Trophoblast cell (in vitro differentiated cells and primary cell): ENCODE measurements at regions not wholly inside any gene's neighbourhood (a gene's known extent, or its start where the extent isn't known, plus 50 kb on each side); places are given as distances from the start of the nearest gene placed in this dataset.

Experiments
- DNase-seq, 2 donors: peaks; one replicate each; pipeline ENCODE4 v3.0.0-alpha.2; 2016
- H2AFZ ChIP-seq: 2 replicates; pipeline ENCODE4 v1.6.1; 2013; ENCODE audit warnings: low read length, moderate library complexity, mild to moderate bottlenecking; ENCODE audit not compliant: insufficient read depth, poor library complexity
- H2AK5ac ChIP-seq: 2 replicates; pipeline ENCODE4 v1.6.1; 2013; ENCODE audit warnings: mild to moderate bottlenecking, low read length
- H2BK120ac ChIP-seq: 2 replicates; pipeline ENCODE4 v1.6.1; 2013; ENCODE audit warnings: low read length, mild to moderate bottlenecking, moderate library complexity; ENCODE audit not compliant: insufficient read depth, poor library complexity
- H2BK12ac ChIP-seq: 2 replicates; pipeline ENCODE4 v1.6.1; 2013; ENCODE audit warnings: mild to moderate bottlenecking, low read length, moderate library complexity
- H2BK5ac ChIP-seq: 2 replicates; pipeline ENCODE4 v1.6.1; 2013; ENCODE audit warnings: low read length, low read depth, moderate library complexity, mild to moderate bottlenecking; ENCODE audit not compliant: poor library complexity
- H3K14ac ChIP-seq: 2 replicates; pipeline ENCODE4 v1.6.1; 2013; ENCODE audit warnings: mild to moderate bottlenecking, low read length
- H3K18ac ChIP-seq: 2 replicates; pipeline ENCODE4 v1.6.1; 2013; ENCODE audit warnings: mild to moderate bottlenecking, low read length
- H3K23ac ChIP-seq: 2 replicates; pipeline ENCODE4 v1.6.1; 2013; ENCODE audit warnings: low read length
- H3K27ac ChIP-seq: 2 replicates; pipeline ENCODE4 v1.5.1; 2013; ENCODE audit warnings: low read depth, mild to moderate bottlenecking, inconsistent platforms, low read length, moderate library complexity
- H3K27me3 ChIP-seq: 2 replicates; pipeline ENCODE4 v1.6.1; 2013; ENCODE audit warnings: inconsistent platforms, mild to moderate bottlenecking, low read length, moderate library complexity; ENCODE audit not compliant: insufficient read depth
- H3K36me3 ChIP-seq, 2 experiments: 1 replicate in 1 of 2; 2 replicates in 1 of 2; pipeline ENCODE4 v1.6.1; 2013; ENCODE audit warnings: low read length in 2 of 2, mild to moderate bottlenecking in 2 of 2, moderate library complexity in 1 of 2; ENCODE audit not compliant: insufficient read depth in 2 of 2, control insufficient read depth in 1 of 2
- H3K4ac ChIP-seq: 2 replicates; pipeline ENCODE4 v1.6.1; 2013; ENCODE audit warnings: low read depth, mild to moderate bottlenecking, low read length, moderate library complexity
- H3K4me1 ChIP-seq, 2 experiments: 1 replicate in 1 of 2; 2 replicates in 1 of 2; pipeline ENCODE4 v1.6.1; 2013; ENCODE audit warnings: low read length in 2 of 2, mild to moderate bottlenecking in 2 of 2, moderate library complexity in 1 of 2; ENCODE audit not compliant: insufficient read depth in 2 of 2, control insufficient read depth in 1 of 2
- H3K4me2 ChIP-seq: 2 replicates; pipeline ENCODE4 v1.6.1; 2013; ENCODE audit warnings: inconsistent platforms, mild to moderate bottlenecking, low read length, moderate library complexity
- H3K4me3 ChIP-seq: 2 replicates; pipeline ENCODE4 v1.5.1; 2013; ENCODE audit warnings: mild to moderate bottlenecking, low read depth, low read length, inconsistent platforms
- H3K79me1 ChIP-seq: one replicate; pipeline ENCODE4 v1.6.1; 2013; ENCODE audit warnings: low read length
- H3K79me2 ChIP-seq: 2 replicates; pipeline ENCODE4 v1.6.1; 2013; ENCODE audit warnings: low read length, mild to moderate bottlenecking; ENCODE audit not compliant: control insufficient read depth, insufficient read depth, poor library complexity
- H3K9ac ChIP-seq: 2 replicates; pipeline ENCODE4 v1.6.1; 2013; ENCODE audit warnings: mild to moderate bottlenecking, low read length
- H3K9me3 ChIP-seq: 2 replicates; pipeline ENCODE4 v1.6.1; 2013; ENCODE audit warnings: low read depth, mild to moderate bottlenecking, control low read depth, inconsistent platforms, low read length; ENCODE audit not compliant: insufficient read depth
- H4K12ac ChIP-seq: 2 replicates; pipeline ENCODE4 v1.6.1; 2013; ENCODE audit warnings: low read depth, mild to moderate bottlenecking, low read length, moderate library complexity
- H4K8ac ChIP-seq: 2 replicates; pipeline ENCODE4 v1.6.1; 2013; ENCODE audit warnings: low read depth, mild to moderate bottlenecking, low read length, moderate library complexity
- H4K91ac ChIP-seq: one replicate; pipeline ENCODE4 v1.6.1; 2013; ENCODE audit warnings: low read depth, mild to moderate bottlenecking, low read length, moderate library complexity
- WGBS: extraction: QIAGEN DNeasy Blood & Tissue Kit; methylation state at CpG from one replicate; pipeline ENCODE4 v1.1.7; 2013; ENCODE audit warnings: missing lambda C conversion rate; ENCODE audit not compliant: insufficient read length, insufficient coverage; ENCODE audit errors: extremely low coverage; 5-methylcytosine and 5-hydroxymethylcytosine counted together

DNA sequence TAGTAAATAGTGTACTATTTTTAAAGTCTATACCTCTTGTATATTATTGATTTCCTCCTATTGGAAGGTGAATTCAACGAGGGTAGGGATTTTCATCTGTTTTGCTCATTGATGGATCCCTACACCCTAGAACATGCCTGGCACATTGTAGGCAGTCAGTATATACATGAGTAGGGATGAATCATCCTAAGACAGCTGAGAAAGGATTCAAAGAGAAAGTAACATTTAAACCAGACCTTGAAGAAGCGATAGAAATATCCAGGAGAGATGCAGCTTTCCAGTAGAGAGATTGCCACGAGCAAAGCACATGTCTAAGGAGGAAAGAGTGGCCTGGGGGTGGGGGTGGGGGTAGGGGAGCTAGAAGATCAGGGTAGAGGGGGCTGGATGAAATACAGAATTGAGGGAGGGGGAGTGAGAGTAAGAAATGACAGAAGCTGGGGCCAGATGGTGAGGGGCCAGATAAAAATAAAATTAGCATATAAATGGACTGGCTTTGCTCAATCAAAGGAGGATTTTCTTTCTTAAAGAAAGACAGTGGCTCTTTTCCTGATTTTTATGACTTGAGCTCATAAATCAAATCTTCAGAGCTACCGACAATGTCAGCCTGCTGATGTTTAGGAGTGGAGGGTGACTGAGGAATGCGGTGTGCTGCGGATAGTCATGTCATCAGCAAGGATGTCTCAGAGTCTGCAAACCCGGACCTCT is 168.2 kb downstream of the SAMD5 start:
- Histone ChIP-seq H2BK120ac (no peak overlapping the region), H3K23ac (no peak overlapping the region), H3K27me3 (no peaks in the 10 kb centered on the region), H2BK5ac (no peak overlapping the region), H2AFZ (no peak overlapping the region), H3K79me2 (no peaks in the 10 kb centered on the region), H3K4ac (no peak overlapping the region), H3K14ac (no peak overlapping the region), H2BK12ac (no peak overlapping the region), H4K12ac (no peak overlapping the region), H3K4me2 (no peak overlapping the region), H3K27ac (no peak overlapping the region), H4K91ac (no peak overlapping the region), H3K36me3 (no peaks in the 10 kb centered on the region), H4K8ac (no peak overlapping the region), H3K9ac (no peak overlapping the region), H3K4me1 (no peaks in the 10 kb centered on the region), H3K4me3 (no peak overlapping the region), H3K18ac (no peak overlapping the region), H2AK5ac (no peak overlapping the region), H3K9me3 (no peaks in the 10 kb centered on the region), H3K79me1 (no peaks in the 10 kb centered on the region)
- no peak for DNase-seq
- no CpG with 5 or more reads among the region's 7 CpGs for whole genome bisulfite sequencing

DNA sequence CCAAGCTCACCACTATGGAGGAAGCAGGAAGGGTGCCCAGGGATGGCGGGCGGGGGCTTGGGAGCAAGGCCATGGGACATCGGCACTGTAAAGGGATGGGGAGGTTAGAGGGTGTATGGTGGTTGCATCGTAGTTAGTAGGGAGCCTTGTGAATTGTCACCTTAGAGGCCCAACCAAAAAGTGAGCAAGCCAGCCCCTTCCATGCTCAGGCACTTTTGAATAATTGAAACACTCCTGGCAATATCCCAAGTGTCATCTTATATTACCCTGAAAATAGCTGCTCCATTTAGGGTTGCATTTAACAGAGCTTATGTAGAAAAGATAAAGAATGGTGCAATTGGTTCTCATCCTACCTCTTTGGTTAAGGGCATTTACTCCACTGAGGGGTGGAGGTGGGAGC is 169.2 kb downstream of the SAMD5 start:
- H2AK5ac ChIP-seq: no peak overlapping the region
- no CpG with 5 or more reads among the region's 4 CpGs for WGBS

DNA sequence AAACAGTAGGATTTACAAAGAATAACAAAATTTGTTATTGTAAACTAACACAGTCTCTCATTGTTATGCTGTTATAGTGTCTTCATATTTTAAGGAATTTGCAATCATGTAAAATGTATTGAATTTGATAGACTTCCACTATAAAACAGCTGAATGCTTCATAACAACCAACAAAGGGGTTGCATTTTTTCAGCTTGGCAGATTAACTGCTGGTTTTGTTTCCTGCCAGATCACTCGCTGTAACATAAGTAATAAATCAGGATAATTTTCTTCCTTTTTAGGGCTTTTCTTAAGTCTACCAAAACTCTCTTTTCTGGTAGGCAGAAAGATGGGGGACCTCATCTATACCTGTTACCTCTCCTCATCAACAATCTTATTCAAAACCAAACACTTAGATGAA is 169.8 kb downstream of the SAMD5 start:
- DNase-seq: no peak
- Histone ChIP-seq H3K27me3 (no peaks in the 10 kb centered on the region), H2BK12ac (no peak overlapping the region), H2AK5ac (no peak overlapping the region), H3K4me1 (no peaks in the 10 kb centered on the region), H3K4ac (no peak overlapping the region), H3K79me2 (no peaks in the 10 kb centered on the region), H4K8ac (no peak overlapping the region), H4K12ac (no peak overlapping the region), H3K4me2 (no peak overlapping the region), H2BK5ac (no peak overlapping the region), H3K9ac (no peak overlapping the region), H3K79me1 (no peaks in the 10 kb centered on the region), H3K27ac (no peak overlapping the region), H3K18ac (no peak overlapping the region), H4K91ac (no peak overlapping the region), H3K9me3 (no peaks in the 10 kb centered on the region), H3K4me3 (no peak overlapping the region), H3K36me3 (no peaks in the 10 kb centered on the region), H2AFZ (no peak overlapping the region), H3K23ac (no peak overlapping the region), H3K14ac (no peak overlapping the region), H2BK120ac (no peak overlapping the region)
- no CpG with 5 or more reads among the region's 1 CpG for WGBS

More for the DNA sequence above, 169.2 kb downstream of the SAMD5 start:
- H3K9me3 ChIP-seq: no peaks in the 10 kb centered on the region
- no peak overlapping the region for H3K23ac ChIP-seq
- no peak for DNase-seq
- H3K79me2 ChIP-seq: no peaks in the 10 kb centered on the region
- H4K8ac ChIP-seq: no peak overlapping the region
- H4K12ac ChIP-seq: no peak overlapping the region
- H3K27me3 ChIP-seq: no peaks in the 10 kb centered on the region
- H3K4me2 ChIP-seq: no peak overlapping the region
- H3K18ac ChIP-seq: no peak overlapping the region
- H2AFZ ChIP-seq: no peak overlapping the region
- no peaks in the 10 kb centered on the region for H3K4me1 ChIP-seq
- H3K79me1 ChIP-seq: no peaks in the 10 kb centered on the region
- no peak overlapping the region for H2BK5ac ChIP-seq
- H3K4ac ChIP-seq: no peak overlapping the region
- no peak overlapping the region for H4K91ac ChIP-seq
- no peak overlapping the region for H2BK12ac ChIP-seq
- no peak overlapping the region for H3K4me3 ChIP-seq
- no peak overlapping the region for H3K27ac ChIP-seq
- H3K9ac ChIP-seq: no peak overlapping the region
- H3K36me3 ChIP-seq: no peaks in the 10 kb centered on the region
- no peak overlapping the region for H3K14ac ChIP-seq
- no peak overlapping the region for H2BK120ac ChIP-seq

DNA sequence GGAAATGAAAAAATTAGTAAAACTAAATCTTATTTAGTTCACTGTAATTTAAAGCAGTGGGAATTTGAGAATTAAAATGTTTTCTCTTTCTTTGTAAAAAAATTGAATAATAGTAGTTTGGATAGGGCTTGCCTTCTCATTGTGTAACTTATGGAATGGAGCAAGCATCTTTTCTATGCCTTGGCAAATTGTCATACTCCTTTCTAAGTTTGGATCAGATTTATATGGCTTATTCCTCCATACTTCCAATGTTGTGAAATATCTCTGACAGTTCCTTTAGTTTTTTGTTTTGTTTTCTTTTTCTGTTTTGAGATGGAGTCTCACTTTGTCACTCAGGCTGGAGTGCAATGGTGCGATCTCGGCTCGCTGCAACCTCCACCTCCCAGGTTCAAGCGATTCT is 176.4 kb downstream of the SAMD5 start:
- H4K8ac ChIP-seq: no peak overlapping the region
- H2BK12ac ChIP-seq: no peak overlapping the region
- no peak overlapping the region for H3K4me2 ChIP-seq
- H3K9me3 ChIP-seq: no peaks in the 10 kb centered on the region
- WGBS: no CpG with 5 or more reads among the region's 4 CpGs
- no peaks in the 10 kb centered on the region for H3K36me3 ChIP-seq
- no peak overlapping the region for H3K14ac ChIP-seq
- no peak overlapping the region for H3K18ac ChIP-seq
- no peak overlapping the region for H3K4me3 ChIP-seq
- no peak overlapping the region for H2BK5ac ChIP-seq
- H3K27ac ChIP-seq: no peak overlapping the region
- no peak overlapping the region for H3K23ac ChIP-seq
- H3K4ac ChIP-seq: no peak overlapping the region
- no peak overlapping the region for H2BK120ac ChIP-seq
- no peaks in the 10 kb centered on the region for H3K79me1 ChIP-seq
- H4K91ac ChIP-seq: no peak overlapping the region
- no peaks in the 10 kb centered on the region for H3K79me2 ChIP-seq
- no peak overlapping the region for H2AK5ac ChIP-seq
- no peak overlapping the region for H3K9ac ChIP-seq
- no peaks in the 10 kb centered on the region for H3K4me1 ChIP-seq
- no peaks in the 10 kb centered on the region for H3K27me3 ChIP-seq
- H4K12ac ChIP-seq: no peak overlapping the region
- H2AFZ ChIP-seq: no peak overlapping the region
- no peak for DNase-seq
